Naive thymus-derived CD8-positive, alpha-beta T cell (primary cell): ENCODE measurements at regions not wholly inside any gene's neighbourhood (a gene's known extent, or its start where the extent isn't known, plus 50 kb on each side); places are given as distances from the start of the nearest gene placed in this dataset. TPM values are rescaled to one million over a fixed set of nuclear protein-coding genes. Genes with fewer than 3 reads are reported as not detected.

Experiments
- ATAC-seq, 2 donors: fragments of 150-1000 bp; cut with Tn5 transposase in 1 of 2; sonication (Bioruptor Pico), chemical (Tn5 transposase) in 1 of 2; 1 replicate in 1 of 2; 2 replicates in 1 of 2; pipeline ENCODE4 v1.10.0; 2021; ENCODE audit warnings: mild to moderate bottlenecking in 2 of 2, moderate library complexity in 2 of 2
- POLR2A ChIA-PET: fragments of 350-600 bp; sonication (Branson Sonifier 250); formaldehyde crosslinking; loops from one replicate; lab custom pipeline; 2021; ENCODE audit warnings: antibody characterized with exemption; lab: Charles Lee
- DNase-seq, 10 donors: peaks; one replicate each; pipeline versions ENCODE4 v3.0.0 to v3.0.0-alpha.2; 2020 to 2022
- H3K27ac Mint-ChIP-seq, 10 donors: one replicate each; pipeline ENCODE4 v1.8.0; 2020 to 2022; ENCODE audit warnings: mild to moderate bottlenecking in 10 of 10, mixed read lengths in 10 of 10, moderate library complexity in 4 of 10, inconsistent platforms in 1 of 10
- H3K27me3 Mint-ChIP-seq, 5 donors: one replicate each; pipeline ENCODE4 v1.8.0; 2021 to 2022; ENCODE audit warnings: mixed read lengths in 5 of 5
- H3K36me3 Mint-ChIP-seq, 3 donors: one replicate each; pipeline ENCODE4 v1.8.0; 2020 to 2022; ENCODE audit warnings: mixed read lengths in 3 of 3, mild to moderate bottlenecking in 2 of 3, inconsistent platforms in 1 of 3
- H3K4me1 Mint-ChIP-seq, 4 donors: one replicate each; pipeline ENCODE4 v1.8.0; 2021 to 2022; ENCODE audit warnings: mixed read lengths in 4 of 4
- H3K4me3 Mint-ChIP-seq, 10 donors: one replicate each; pipeline ENCODE4 v1.8.0; 2020 to 2022; ENCODE audit warnings: mild to moderate bottlenecking in 10 of 10, mixed read lengths in 10 of 10, moderate library complexity in 6 of 10, inconsistent platforms in 1 of 10
- H3K9me3 Mint-ChIP-seq, 9 donors: one replicate each; pipeline ENCODE4 v1.8.0; 2020 to 2022; ENCODE audit warnings: mixed read lengths in 9 of 9, mild to moderate bottlenecking in 3 of 9, inconsistent platforms in 1 of 9, moderate library complexity in 1 of 9
- microRNA-seq: library from miRNA; unstranded; fragments of <30 nt; microRNA quantifications from one replicate; pipeline ENCODE4 v1.2.0, GENCODE V29; 2022; ENCODE audit warnings: borderline microRNAs expressed

DNA sequence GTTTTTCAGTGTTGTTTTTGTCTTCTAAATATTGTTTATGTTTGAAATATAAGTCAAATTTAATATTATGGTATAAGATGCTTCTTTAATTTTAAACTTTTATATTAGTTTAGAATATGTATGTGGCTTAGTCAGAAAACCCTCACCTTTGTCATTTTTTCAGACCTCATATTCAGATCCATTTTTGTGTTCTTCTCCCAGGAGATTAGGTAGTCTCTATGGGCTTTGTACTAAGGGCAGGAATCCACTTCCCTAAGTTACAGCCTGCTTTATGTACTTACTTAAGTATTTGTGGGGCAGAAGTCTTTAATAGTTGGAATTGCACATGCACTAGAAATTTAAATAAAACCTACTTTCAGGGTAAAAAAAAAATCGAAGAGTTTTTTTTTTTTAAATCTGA is 63.5 kb upstream of the TENM3 start:
- no peaks in the 10 kb centered on the region for H3K36me3 Mint-ChIP-seq
- DNase-seq (no peak), ATAC-seq (no peak)
- H3K27ac Mint-ChIP-seq, result no peak overlapping the region
- H3K4me3 Mint-ChIP-seq, result no peak overlapping the region
- peaks cover 0 to 1% (median 0%) of the 10 kb centered on the region in 9 donors for H3K9me3 Mint-ChIP-seq
- no peaks in the 10 kb centered on the region for H3K27me3 Mint-ChIP-seq
- H3K4me1 Mint-ChIP-seq, result no peaks in the 10 kb centered on the region
- POLR2A ChIA-PET, result no interaction called here

DNA sequence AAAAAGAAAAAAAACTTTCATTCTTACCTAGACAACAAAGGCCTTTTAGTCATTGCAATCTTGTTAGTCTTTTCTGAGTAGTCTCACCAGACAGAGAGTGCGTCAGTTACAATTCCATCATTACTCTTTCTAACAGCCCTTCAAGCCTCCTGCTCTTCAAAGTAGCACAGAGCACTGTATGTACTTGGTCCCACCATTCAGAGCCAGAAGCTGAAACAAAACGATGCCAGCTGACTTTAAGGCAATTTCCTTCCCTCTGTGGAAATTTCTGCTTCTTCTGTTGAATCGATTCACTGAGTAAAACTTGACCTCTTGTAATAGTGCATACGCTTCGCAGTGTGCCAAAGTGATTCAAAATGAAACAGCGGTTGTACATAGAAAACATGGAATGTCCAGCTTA is 57.7 kb upstream of the TENM3 start:
- no peak for DNase-seq
- no peaks in the 10 kb centered on the region for H3K9me3 Mint-ChIP-seq
- no peaks in the 10 kb centered on the region for H3K36me3 Mint-ChIP-seq
- H3K27me3 Mint-ChIP-seq, result no peaks in the 10 kb centered on the region
- ATAC-seq, result no peak
- POLR2A ChIA-PET, result no interaction called here
- H3K4me3 Mint-ChIP-seq, result no peak overlapping the region
- H3K27ac Mint-ChIP-seq, result no peak overlapping the region
- H3K4me1 Mint-ChIP-seq, result no peaks in the 10 kb centered on the region

DNA sequence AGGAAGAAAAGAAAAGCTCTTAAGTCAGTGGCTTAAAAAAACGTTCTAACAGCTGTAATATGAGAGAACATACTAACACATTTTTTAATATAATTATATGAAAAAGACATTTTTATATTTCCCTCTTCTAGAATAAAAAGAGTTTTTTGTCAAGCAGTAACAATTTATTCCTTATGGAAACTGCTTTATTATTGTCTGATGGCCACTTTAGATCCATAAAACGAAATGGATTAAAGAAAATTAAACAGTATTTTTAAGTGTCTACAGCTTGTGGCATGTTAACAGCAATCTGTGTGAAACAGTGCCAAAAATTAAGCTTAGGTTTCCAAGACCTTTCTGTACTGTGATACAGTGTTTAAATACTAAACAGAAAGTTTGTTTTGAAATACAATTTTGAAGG is 55.5 kb upstream of the TENM3 start:
- POLR2A ChIA-PET, result no interaction called here
- ATAC-seq, result no peak
- H3K4me3 Mint-ChIP-seq, result no peak overlapping the region
- peaks cover 0 to 4% (median 0%) of the 10 kb centered on the region in 5 donors for H3K27me3 Mint-ChIP-seq
- no peaks in the 10 kb centered on the region for H3K36me3 Mint-ChIP-seq
- peaks cover 0 to 11% (median 0%) of the 10 kb centered on the region in 9 donors for H3K9me3 Mint-ChIP-seq
- H3K27ac Mint-ChIP-seq, result no peak overlapping the region
- no peak for DNase-seq
- no peaks in the 10 kb centered on the region for H3K4me1 Mint-ChIP-seq

DNA sequence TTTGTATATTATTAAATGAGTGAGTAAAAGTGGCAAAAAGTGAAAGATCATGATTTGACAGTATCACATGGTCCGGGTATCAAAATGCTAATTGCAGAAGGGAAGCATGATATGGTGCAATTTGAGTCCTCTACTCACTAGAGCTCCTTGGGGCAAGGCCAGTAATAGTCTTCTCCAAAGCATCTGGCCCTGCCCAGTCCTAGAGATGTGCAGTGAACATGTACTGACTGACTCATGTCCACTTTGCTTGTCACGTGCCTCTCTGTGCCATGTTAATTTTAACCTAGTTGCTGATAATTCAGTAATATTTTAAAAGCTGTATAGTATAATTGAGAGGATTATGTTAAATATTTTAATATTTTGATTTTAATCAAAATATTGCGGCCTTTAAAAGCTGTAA is 54.6 kb upstream of the TENM3 start:
- POLR2A ChIA-PET, result no interaction called here
- Mint-ChIP-seq H3K9me3 (peaks cover 0 to 11% (median 0%) of the 10 kb centered on the region in 9 donors), H3K4me3 (no peak overlapping the region), H3K27ac (no peak overlapping the region), H3K4me1 (no peaks in the 10 kb centered on the region), H3K27me3 (peaks cover 0 to 4% (median 0%) of the 10 kb centered on the region in 5 donors), H3K36me3 (no peaks in the 10 kb centered on the region)
- ATAC-seq (no peak), DNase-seq (no peak)

DNA sequence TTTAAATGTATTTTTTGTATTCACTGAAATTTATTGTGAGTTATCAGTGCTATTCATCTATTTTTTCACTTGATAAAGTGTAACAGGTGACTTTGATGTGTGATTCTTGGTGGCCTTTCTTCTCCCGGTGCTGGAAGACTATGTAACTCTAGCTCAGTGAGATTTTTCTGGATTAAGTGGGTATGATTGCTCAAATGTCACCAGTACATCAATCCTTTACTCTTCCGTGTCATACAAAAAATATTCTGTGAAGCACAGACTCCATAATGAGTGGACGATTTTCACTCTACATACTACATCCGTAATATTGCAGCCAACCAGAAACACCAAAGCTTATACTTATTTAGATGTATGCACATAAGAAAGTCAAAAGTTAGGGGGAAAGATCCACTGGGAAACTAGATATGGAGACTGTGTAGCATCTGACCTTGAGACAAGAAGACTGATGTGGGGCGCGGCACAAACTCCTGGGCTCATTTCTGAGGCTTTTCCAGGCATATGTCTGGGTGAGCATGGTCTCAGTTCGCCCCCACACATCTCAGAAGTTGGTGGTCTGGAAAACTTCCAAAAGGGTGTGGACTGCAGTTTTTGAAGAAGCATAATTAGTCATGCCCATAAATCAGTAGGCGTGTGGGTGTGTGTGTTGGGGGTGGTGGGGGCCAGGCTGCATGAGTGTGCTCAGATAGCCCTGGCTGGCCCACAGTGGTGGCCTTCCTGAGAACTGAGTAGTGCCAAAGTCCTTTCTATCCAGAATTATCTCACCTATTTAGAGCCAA is 53.9 kb upstream of the TENM3 start:
- ATAC-seq (no peak), DNase-seq (no peak)
- Mint-ChIP-seq H3K4me3 (no peak overlapping the region), H3K27ac (no peak overlapping the region), H3K4me1 (no peaks in the 10 kb centered on the region), H3K27me3 (peaks cover 0 to 4% (median 0%) of the 10 kb centered on the region in 5 donors), H3K9me3 (peaks cover 0 to 11% (median 0%) of the 10 kb centered on the region in 9 donors), H3K36me3 (no peaks in the 10 kb centered on the region)
- POLR2A ChIA-PET, result no interaction called here

DNA sequence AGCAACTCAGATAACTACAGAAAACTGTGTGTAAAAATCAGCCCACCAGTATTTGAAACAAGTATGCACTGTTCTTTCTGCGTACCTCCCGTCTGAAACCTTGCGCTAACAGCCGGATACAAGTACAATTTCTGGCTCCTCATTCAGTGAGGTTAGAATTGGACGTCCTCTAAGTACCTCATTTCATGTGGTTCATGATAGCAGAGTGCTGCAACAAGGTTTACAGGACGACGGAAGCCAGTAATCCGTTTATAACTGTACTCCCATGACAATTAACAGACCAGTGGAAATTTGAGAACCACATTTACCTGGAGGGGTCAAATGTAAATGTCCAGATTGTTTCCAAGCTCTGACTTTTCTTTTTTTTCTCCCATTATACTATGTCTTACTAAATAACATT is 52.9 kb upstream of the TENM3 start:
- peaks cover 0 to 11% (median 0%) of the 10 kb centered on the region in 9 donors for H3K9me3 Mint-ChIP-seq
- peaks cover 0 to 4% (median 0%) of the 10 kb centered on the region in 5 donors for H3K27me3 Mint-ChIP-seq
- POLR2A ChIA-PET, result no interaction called here
- no peak overlapping the region for H3K4me3 Mint-ChIP-seq
- ATAC-seq (no peak), DNase-seq (no peak)
- no peaks in the 10 kb centered on the region for H3K36me3 Mint-ChIP-seq
- no peak overlapping the region for H3K27ac Mint-ChIP-seq
- H3K4me1 Mint-ChIP-seq, result no peaks in the 10 kb centered on the region

DNA sequence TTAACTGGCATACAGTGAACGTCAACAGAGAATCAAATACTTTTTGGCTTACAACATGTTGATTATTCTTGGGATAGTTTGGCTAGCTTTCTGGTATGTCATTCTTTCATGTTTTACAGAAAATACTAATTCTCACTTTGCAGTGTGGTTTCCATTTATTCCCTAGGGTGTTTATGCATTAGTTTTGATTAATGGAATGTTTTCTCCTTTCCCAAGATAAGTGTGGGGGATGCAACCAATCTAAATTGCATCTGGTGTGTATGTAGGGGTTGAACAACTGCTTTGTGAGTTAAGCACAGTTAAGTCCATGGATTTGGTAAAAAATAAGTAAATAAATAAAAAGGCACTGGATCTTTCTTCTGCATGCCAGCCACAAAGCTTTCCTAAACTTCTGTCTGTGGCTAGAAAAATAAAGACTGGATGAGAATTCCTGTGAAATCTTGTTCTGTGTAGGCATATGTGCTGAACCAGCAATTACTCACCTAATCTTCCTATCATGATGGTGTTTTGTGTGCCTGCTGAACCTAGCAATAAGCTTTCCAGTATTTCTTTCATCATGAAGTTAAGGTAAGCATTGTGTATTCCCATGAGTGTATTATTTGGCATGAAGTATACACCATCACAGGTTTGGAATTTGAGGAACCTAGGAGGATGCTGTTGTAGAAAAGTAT is 50.6 kb upstream of the TENM3 start:
- H3K4me3 Mint-ChIP-seq, result no peak overlapping the region
- ATAC-seq (no peak), DNase-seq (no peak)
- H3K4me1 Mint-ChIP-seq, result no peaks in the 10 kb centered on the region
- H3K27ac Mint-ChIP-seq, result no peak overlapping the region
- H3K9me3 Mint-ChIP-seq, result peaks cover 0 to 21% (median 0%) of the 10 kb centered on the region in 9 donors
- H3K36me3 Mint-ChIP-seq, result no peaks in the 10 kb centered on the region
- peaks cover 0 to 4% (median 0%) of the 10 kb centered on the region in 5 donors for H3K27me3 Mint-ChIP-seq
- POLR2A ChIA-PET, result no interaction called here

DNA sequence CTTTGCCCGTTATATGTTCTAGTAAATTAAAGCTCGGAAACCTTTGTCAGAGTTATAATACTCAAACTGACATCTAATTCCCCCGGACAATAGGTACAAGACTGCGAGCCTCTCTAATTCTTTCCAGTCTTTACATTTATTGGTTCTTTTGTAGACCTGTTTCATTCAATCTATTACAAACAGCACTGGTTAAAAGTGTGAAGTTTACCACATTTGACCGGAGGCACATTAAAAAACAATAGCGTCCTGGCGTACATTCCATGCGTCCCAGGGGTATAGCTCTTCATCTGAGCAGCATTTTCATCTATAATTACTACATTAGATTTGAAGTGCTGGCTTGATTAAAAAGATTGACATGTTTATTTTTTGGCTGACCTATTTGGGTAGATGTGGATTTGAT is 49.9 kb upstream of the TENM3 start:
- Mint-ChIP-seq H3K4me1 (no peaks in the 10 kb centered on the region), H3K4me3 (no peak overlapping the region), H3K36me3 (no peaks in the 10 kb centered on the region), H3K27me3 (peaks cover 0 to 4% (median 0%) of the 10 kb centered on the region in 5 donors), H3K27ac (no peak overlapping the region), H3K9me3 (peaks cover 0 to 21% (median 0%) of the 10 kb centered on the region in 9 donors)
- POLR2A ChIA-PET, result no interaction called here
- DNase-seq (no peak), ATAC-seq (no peak)

Small RNA genes lying in the stretch of these regions (microRNA-seq; reads per million reads assigned to microRNA genes)
- not detected for gene MIR1305
